GM12892 (cell line): ENCODE measurements at regions not wholly inside any gene's neighbourhood (a gene's known extent, or its start where the extent isn't known, plus 50 kb on each side); places are given as distances from the start of the nearest gene placed in this dataset.

Experiments used
- POLR2A ChIP-seq: IDR thresholded peaks from 2 replicates; pipeline ENCODE4 v1.6.1; 2011; ENCODE audit warnings: low read depth, low read length, control low read depth
- POLR2AphosphoS5 ChIP-seq: IDR thresholded peaks from 2 replicates; pipeline ENCODE4 v1.6.1; 2011; ENCODE audit warnings: low read depth, low read length, control low read depth
- TAF1 ChIP-seq: IDR thresholded peaks from 2 replicates; pipeline ENCODE4 v1.6.1; 2011; ENCODE audit warnings: low read depth, mild to moderate bottlenecking, control low read depth, low read length, borderline replicate concordance

- TF ChIP-seq POLR2A (no peak), POLR2AphosphoS5 (no peak), TAF1 (no peak)
Observed at GRCh38 chr18:49668574-49669275, 106.9 kb downstream of the LIPG start.
